B cell (primary cell): ENCODE measurements at regions not wholly inside any gene's neighbourhood (a gene's known extent, or its start where the extent isn't known, plus 50 kb on each side); places are given as distances from the start of the nearest gene placed in this dataset.

Experiments
- ATAC-seq: fragments of 200-7000 bp; cut with Tn5 transposase; one replicate; pipeline ENCODE4 v1.10.0; 2021; ENCODE audit warnings: low read depth, mild to moderate bottlenecking, moderate number of reproducible peaks, moderate library complexity
- CTCF ChIA-PET: fragments of 350-600 bp; sonication (Branson Sonifier 250); formaldehyde crosslinking; loops from one replicate; lab custom pipeline; 2021; ENCODE audit warnings: antibody characterized with exemption, inconsistent platforms; lab: Charles Lee
- POLR2A ChIA-PET: fragments of 350-600 bp; sonication (Branson Sonifier 250); formaldehyde crosslinking; loops from one replicate; lab custom pipeline; 2021; ENCODE audit warnings: antibody characterized with exemption; lab: Charles Lee
- DNase-seq: peaks from one replicate; pipeline ENCODE4 v3.0.0; 2013
- H2AFZ ChIP-seq: 2 replicates; pipeline ENCODE4 v1.6.1; 2012; ENCODE audit warnings: mild to moderate bottlenecking, low read depth, low read length; ENCODE audit not compliant: insufficient read depth, poor library complexity, severe bottlenecking
- H3K27ac ChIP-seq, 2 donors: 1 replicate in 1 of 2; 2 replicates in 1 of 2; pipeline ENCODE4 v1.5.1; 2012 to 2013; ENCODE audit warnings: low read length in 2 of 2, mild to moderate bottlenecking in 2 of 2, moderate library complexity in 1 of 2
- H3K27me3 ChIP-seq, 4 experiments: fragments of 200-600 bp in 1 of 4; sonication (generic) in 1 of 4; replicated peaks in 1 of 4; 1 replicate in 2 of 4; 2 replicates in 2 of 4; pipeline versions ENCODE4 v1.6.1 to v1.7.0; 2013 to 2016; ENCODE audit warnings: low read length in 3 of 4, mild to moderate bottlenecking in 2 of 4, mixed read lengths in 1 of 4, moderate library complexity in 1 of 4; ENCODE audit not compliant: insufficient read depth in 4 of 4, control insufficient read depth in 3 of 4; ENCODE audit errors: control extremely low read depth in 1 of 4
- H3K36me3 ChIP-seq, 2 experiments: replicated peaks in 1 of 2; 1 replicate in 1 of 2; 2 replicates in 1 of 2; pipeline versions ENCODE4 v1.6.1 to v1.7.1; 2013; ENCODE audit warnings: low read length in 1 of 2; ENCODE audit not compliant: insufficient read depth in 2 of 2, control insufficient read depth in 1 of 2; ENCODE audit errors: control extremely low read depth in 1 of 2, extremely low read depth in 1 of 2
- H3K4me1 ChIP-seq, 2 donors: fragments of 200-600 bp in 1 of 2; sonication (generic) in 1 of 2; 1 replicate in 1 of 2; 2 replicates in 1 of 2; pipeline versions ENCODE4 v1.5.1 to v1.6.1; 2013 to 2017; ENCODE audit warnings: low read length in 2 of 2; ENCODE audit not compliant: control insufficient read depth in 2 of 2, insufficient read depth in 2 of 2
- H3K4me2 ChIP-seq: replicated peaks from 2 replicates; pipeline ENCODE3; 2012; ENCODE audit warnings: mild to moderate bottlenecking, low read depth, low read length; ENCODE audit not compliant: poor library complexity, severe bottlenecking
- H3K4me3 ChIP-seq, 5 experiments: fragments of 200-600 bp in 1 of 5; sonication (generic) in 1 of 5; 1 replicate in 3 of 5; 2 replicates in 2 of 5; pipeline versions ENCODE4 v1.5.1 to v1.7.0; 2011 to 2016; ENCODE audit warnings: low read length in 4 of 5, mild to moderate bottlenecking in 4 of 5, low read depth in 2 of 5, control low read depth in 1 of 5, moderate library complexity in 1 of 5; ENCODE audit not compliant: insufficient read depth in 1 of 5; ENCODE audit errors: control extremely low read depth in 1 of 5, extremely low read depth in 1 of 5
- H3K79me2 ChIP-seq: fragments of 200-600 bp; sonication (generic); one replicate; pipeline ENCODE4 v1.6.0; 2016; ENCODE audit warnings: low read length; ENCODE audit not compliant: control insufficient read depth, insufficient read depth
- H3K9ac ChIP-seq: fragments of 200-600 bp; sonication (generic); 2 replicates; pipeline ENCODE4 v1.6.1; 2017; ENCODE audit warnings: mild to moderate bottlenecking, low read length, moderate library complexity
- H3K9me3 ChIP-seq, 3 donors: one replicate each; pipeline versions ENCODE4 v1.6.1 to v1.7.1; 2013; ENCODE audit warnings: low read length in 2 of 3; ENCODE audit not compliant: control insufficient read depth in 2 of 3, insufficient read depth in 1 of 3; ENCODE audit errors: control extremely low read depth in 1 of 3
- H4K20me1 ChIP-seq: 2 replicates; pipeline ENCODE4 v1.6.0; 2012; ENCODE audit warnings: mild to moderate bottlenecking, low read length; ENCODE audit not compliant: insufficient read depth, control insufficient read depth, poor library complexity, severe bottlenecking
- H3K27ac Mint-ChIP-seq: one replicate; pipeline ENCODE4 v1.8.0; 2021; ENCODE audit warnings: mixed read lengths
- H3K27me3 Mint-ChIP-seq: one replicate; pipeline ENCODE4 v1.8.0; 2021; ENCODE audit warnings: mixed read lengths
- H3K4me1 Mint-ChIP-seq: one replicate; pipeline ENCODE4 v1.8.0; 2021; ENCODE audit warnings: mixed read lengths
- H3K4me3 Mint-ChIP-seq: one replicate; pipeline ENCODE4 v1.8.0; 2021; ENCODE audit warnings: mixed read lengths
- H3K9me3 Mint-ChIP-seq: one replicate; pipeline ENCODE4 v1.8.0; 2022; ENCODE audit warnings: mixed read lengths; ENCODE audit not compliant: insufficient read depth
- CTCF ChIP-seq: fragments of 200-600 bp; IDR thresholded peaks from one replicate; pipeline ENCODE4 v1.8.0; 2022; ENCODE audit warnings: antibody characterized with exemption, mild to moderate bottlenecking
- EZH2 ChIP-seq: IDR thresholded peaks from 2 replicates; pipeline ENCODE4 v1.6.1; 2012; ENCODE audit warnings: borderline replicate concordance, low read depth, mild to moderate bottlenecking, moderate library complexity, low read length; ENCODE audit not compliant: insufficient read depth, poor library complexity, severe bottlenecking
- WGBS: methylation state at CpG from one replicate; pipeline ENCODE4 v1.1.5; 2013; ENCODE audit warnings: missing lambda C conversion rate; ENCODE audit not compliant: insufficient coverage; 5-methylcytosine and 5-hydroxymethylcytosine counted together
- intact Hi-C: fragments of 100-400 bp; cut with micrococcal nuclease; formaldehyde crosslinking; loops from one replicate; pipeline ENCODE4 v1.10.0; 2022

DNA sequence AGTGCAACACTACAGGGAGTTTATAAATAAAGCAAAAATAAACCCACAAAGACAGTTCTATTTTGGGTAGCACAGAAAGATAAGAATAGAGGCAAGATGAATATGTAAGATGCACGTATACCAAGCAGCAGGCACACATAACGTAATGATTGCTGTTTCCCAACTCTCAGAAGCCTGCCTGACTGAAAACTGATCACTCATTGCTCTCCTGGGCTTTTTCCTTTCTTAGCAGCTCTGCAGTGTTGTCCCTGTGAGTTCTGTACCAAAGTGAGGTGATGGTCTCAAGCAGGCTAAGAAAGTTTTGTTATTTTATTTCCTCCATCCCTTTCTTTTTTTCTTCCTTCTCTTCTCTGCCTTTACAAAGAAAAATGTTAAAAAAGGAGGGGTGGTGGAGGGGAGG, 522.0 kb upstream of the MAN1A1 start:
- H3K27me3 Mint-ChIP-seq, result no peaks in the 10 kb centered on the region
- POLR2A ChIA-PET, result no interaction called here
- no peak overlapping the region for H3K4me3 ChIP-seq
- no peak overlapping the region for H3K4me2 ChIP-seq
- H3K9me3 Mint-ChIP-seq, result peaks cover under 1% of the 10 kb centered on the region
- TF ChIP-seq EZH2, result no peak
- no peak for TF ChIP-seq CTCF
- no peak overlapping the region for H3K27ac ChIP-seq
- DNase-seq, result no peak
- H3K9me3 ChIP-seq, result peaks cover 0 to 5% (median 5%) of the 10 kb centered on the region in 3 donors
- no peak overlapping the region for H2AFZ ChIP-seq
- intact Hi-C loops, result no loop called here
- 78% methylated on average over 2 of the region's 2 CpGs for WGBS
- no peaks in the 10 kb centered on the region for H3K27me3 ChIP-seq
- no peaks in the 10 kb centered on the region for H3K79me2 ChIP-seq
- H3K36me3 ChIP-seq, result no peaks in the 10 kb centered on the region
- H3K9ac ChIP-seq, result no peak overlapping the region
- CTCF ChIA-PET, result no interaction called here
- H3K4me1 ChIP-seq, result no peaks in the 10 kb centered on the region
- no peak overlapping the region for H3K4me3 Mint-ChIP-seq
- ATAC-seq, result no peak
- H3K27ac Mint-ChIP-seq, result no peak overlapping the region
- no peaks in the 10 kb centered on the region for H3K4me1 Mint-ChIP-seq
- no peaks in the 10 kb centered on the region for H4K20me1 ChIP-seq

- Histone ChIP-seq H3K4me3 (no peak overlapping the region), H3K79me2 (no peaks in the 10 kb centered on the region), H3K27me3 (no peaks in the 10 kb centered on the region), H3K27ac (no peak overlapping the region), H2AFZ (no peak overlapping the region), H4K20me1 (no peaks in the 10 kb centered on the region), H3K4me2 (no peak overlapping the region), H3K36me3 (no peaks in the 10 kb centered on the region), H3K9me3 (peaks cover 0 to 7% (median 5%) of the 10 kb centered on the region in 3 donors), H3K4me1 (no peaks in the 10 kb centered on the region), H3K9ac (no peak overlapping the region)
- Mint-ChIP-seq H3K27ac (no peak overlapping the region), H3K9me3 (peaks cover 9% of the 10 kb centered on the region), H3K4me3 (no peak overlapping the region), H3K27me3 (peaks cover 2% of the 10 kb centered on the region), H3K4me1 (no peaks in the 10 kb centered on the region)
- ChIA-PET POLR2A (no interaction called here), CTCF (no interaction called here)
- DNase-seq (no peak), ATAC-seq (no peak)
- TF ChIP-seq CTCF (no peak), EZH2 (no peak)
- intact Hi-C loops, result no loop called here
- WGBS, result no CpG with 5 or more reads among the region's 3 CpGs
Observed at GRCh38 chr6:119865466-119866350, 516.1 kb upstream of the MAN1A1 start.
